GM12874 (cell line): ENCODE measurements at regions not wholly inside any gene's neighbourhood (a gene's known extent, or its start where the extent isn't known, plus 50 kb on each side); places are given as distances from the start of the nearest gene placed in this dataset.

Source experiments
- CTCF ChIP-seq: IDR thresholded peaks from 2 replicates; pipeline ENCODE4 v1.5.1; 2011; ENCODE audit warnings: low read depth, mild to moderate bottlenecking, control low read depth, low read length, moderate library complexity; ENCODE audit not compliant: insufficient read depth

DNA sequence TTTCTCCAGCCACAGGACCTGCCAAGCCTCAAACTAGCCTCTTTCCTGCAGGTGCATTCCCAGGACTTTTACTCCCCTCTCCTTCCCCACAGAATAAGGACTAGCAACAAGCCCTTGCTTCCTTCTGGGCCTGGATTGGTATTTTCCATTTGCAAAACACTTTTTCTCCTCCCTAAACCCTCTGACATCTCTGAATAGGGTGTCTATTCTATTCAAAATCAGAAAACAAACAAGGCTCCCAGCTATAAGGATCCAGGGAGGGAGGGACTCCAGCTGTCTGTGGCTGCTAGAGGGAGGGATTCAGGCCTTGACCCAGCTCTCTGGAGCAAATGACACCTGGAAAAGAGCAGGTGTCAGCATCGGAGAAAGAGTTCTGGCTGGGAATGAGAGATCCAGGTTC lies 168.5 kb upstream of the BDNF start:
- no peak for TF ChIP-seq CTCF

DNA sequence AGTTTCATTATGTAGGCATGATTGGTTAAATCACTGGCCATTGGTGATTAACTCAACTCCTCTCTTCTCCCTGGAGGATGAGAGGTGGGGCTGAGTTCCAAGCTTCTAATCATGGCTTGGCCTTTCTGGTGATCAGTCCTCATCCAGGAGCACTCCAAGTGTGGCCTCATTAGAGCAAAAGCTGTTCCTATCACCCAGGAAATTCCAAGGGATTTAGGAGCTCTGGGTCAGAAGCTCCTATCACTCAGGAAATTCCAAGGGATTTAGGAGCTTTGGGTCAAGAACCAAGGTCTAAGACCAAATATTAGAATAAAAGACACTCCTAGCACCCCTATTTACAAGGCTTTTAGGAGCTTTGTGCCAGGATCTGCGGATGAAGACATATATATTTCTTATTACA lies 168.0 kb upstream of the BDNF start:
- no peak for TF ChIP-seq CTCF

- TF ChIP-seq CTCF: no peak
Measured at GRCh38 chr11:27865105-27865504, 164.8 kb upstream of the BDNF start.

DNA sequence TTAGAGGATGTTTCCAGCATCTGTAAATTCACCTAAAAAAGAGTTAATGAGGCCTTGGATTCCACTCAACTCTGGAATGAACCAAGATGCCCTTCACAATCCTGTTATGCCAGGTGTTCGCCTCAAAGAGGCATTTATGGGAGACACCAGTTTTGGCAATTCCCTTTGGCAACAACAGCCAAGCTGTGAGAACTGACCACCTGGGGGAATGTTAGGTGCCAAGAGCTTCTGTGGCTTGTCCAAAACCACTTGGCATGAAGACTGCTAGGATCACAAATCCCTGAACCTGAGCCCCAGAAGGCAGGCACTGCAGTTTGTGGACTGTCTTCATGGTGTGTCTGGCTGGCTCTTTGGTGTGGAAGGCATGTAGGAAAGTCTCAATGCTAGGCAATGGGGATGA lies 164.4 kb upstream of the BDNF start:
- TF ChIP-seq CTCF: no peak

- no peak for TF ChIP-seq CTCF
Measured at GRCh38 chr11:27864091-27864491, 163.8 kb upstream of the BDNF start.

- no peak for TF ChIP-seq CTCF
Measured at GRCh38 chr11:27863637-27864036, 163.4 kb upstream of the BDNF start.

DNA sequence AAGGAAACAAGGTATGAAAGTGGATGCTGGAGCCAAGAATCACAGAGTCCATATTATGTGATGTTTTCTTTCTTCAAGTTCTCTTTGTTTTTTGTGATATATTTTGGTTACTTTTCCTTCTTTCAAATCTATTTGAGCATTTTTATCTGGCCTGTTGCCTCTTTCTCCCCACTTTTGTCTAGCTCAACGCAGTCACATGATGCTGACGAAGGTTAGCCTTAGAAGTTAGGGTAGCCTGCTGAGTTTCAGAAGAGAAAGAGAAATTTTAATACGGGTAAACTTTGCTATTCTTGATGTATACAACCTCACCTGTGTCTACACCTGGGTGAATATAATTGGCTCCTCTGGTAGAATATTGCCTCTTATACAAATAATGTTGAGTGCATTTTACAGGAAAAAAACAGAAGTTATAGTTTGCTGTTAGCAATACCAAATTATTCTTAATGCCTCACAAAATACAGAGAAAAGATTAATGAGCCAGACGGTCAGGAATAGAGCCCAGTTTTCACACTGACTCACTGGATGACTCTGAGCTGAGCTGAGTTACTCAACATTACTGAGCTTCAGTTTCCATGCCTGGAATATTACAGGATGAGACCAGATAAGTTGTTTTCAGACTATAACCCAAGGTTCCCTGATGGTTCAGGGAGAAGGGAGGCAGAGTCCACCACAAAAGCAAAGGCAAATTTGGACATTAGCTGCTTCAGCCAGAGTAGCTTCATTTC lies 161.6 kb upstream of the BDNF start:
- TF ChIP-seq CTCF: no peak
